H9 (cell line): ENCODE measurements at regions not wholly inside any gene's neighbourhood (a gene's known extent, or its start where the extent isn't known, plus 50 kb on each side); places are given as distances from the start of the nearest gene placed in this dataset.

Experiments used
- DNase-seq: peaks from one replicate; pipeline ENCODE4 v3.0.0-alpha.2; 2017
- H2AFZ ChIP-seq: one replicate; pipeline ENCODE4 v1.6.1; 2013; ENCODE audit warnings: mild to moderate bottlenecking, low read length, control low read depth, moderate library complexity
- H2AK5ac ChIP-seq: 2 replicates; pipeline ENCODE4 v1.6.1; 2013; ENCODE audit warnings: low read length, control low read depth, mixed read lengths; ENCODE audit not compliant: insufficient read length
- H2BK120ac ChIP-seq: one replicate; pipeline ENCODE4 v1.6.1; 2013; ENCODE audit warnings: low read depth, mild to moderate bottlenecking, low read length, control low read depth, inconsistent platforms; ENCODE audit not compliant: poor library complexity, severe bottlenecking
- H2BK12ac ChIP-seq: 2 replicates; pipeline ENCODE4 v1.6.1; 2013; ENCODE audit warnings: low read length, control low read depth, mixed read lengths, low read depth; ENCODE audit not compliant: insufficient read length
- H2BK15ac ChIP-seq: 2 replicates; pipeline ENCODE4 v1.6.1; 2013; ENCODE audit warnings: low read depth, low read length, control low read depth
- H2BK20ac ChIP-seq: one replicate; pipeline ENCODE4 v1.6.1; 2013; ENCODE audit warnings: low read depth, mild to moderate bottlenecking, low read length, control low read depth, inconsistent platforms; ENCODE audit not compliant: poor library complexity, severe bottlenecking
- H2BK5ac ChIP-seq: 2 replicates; pipeline ENCODE4 v1.6.1; 2013; ENCODE audit warnings: low read length, control low read depth, mixed read lengths; ENCODE audit not compliant: insufficient read length
- H3K14ac ChIP-seq: 2 replicates; pipeline ENCODE4 v1.6.1; 2013; ENCODE audit warnings: low read length, control low read depth; ENCODE audit not compliant: insufficient read depth
- H3K18ac ChIP-seq: 2 replicates; pipeline ENCODE4 v1.6.1; 2013; ENCODE audit warnings: low read depth, mild to moderate bottlenecking, mixed read lengths, low read length, control low read depth; ENCODE audit not compliant: insufficient read length
- H3K23ac ChIP-seq: 2 replicates; pipeline ENCODE4 v1.6.1; 2013; ENCODE audit warnings: low read length, control low read depth, mixed read lengths, low read depth; ENCODE audit not compliant: insufficient read length
- H3K23me2 ChIP-seq: 2 replicates; pipeline ENCODE4 v1.6.1; 2013; ENCODE audit warnings: low read depth, mild to moderate bottlenecking, mixed read lengths, low read length, control low read depth; ENCODE audit not compliant: insufficient read length, poor library complexity, severe bottlenecking
- H3K27ac ChIP-seq: 2 replicates; pipeline ENCODE4 v1.5.1; 2013; ENCODE audit warnings: low read length, control low read depth, mixed read lengths, low read depth; ENCODE audit not compliant: insufficient read length
- H3K27me3 ChIP-seq: 2 replicates; pipeline ENCODE4 v1.6.1; 2013; ENCODE audit warnings: low read length, control low read depth, inconsistent platforms; ENCODE audit not compliant: insufficient read depth
- H3K4ac ChIP-seq: 2 replicates; pipeline ENCODE4 v1.6.1; 2013; ENCODE audit warnings: low read depth, mild to moderate bottlenecking, control low read depth, inconsistent platforms, low read length, moderate library complexity
- H3K4me1 ChIP-seq: 2 replicates; pipeline ENCODE4 v1.6.1; 2013; ENCODE audit warnings: low read length, control low read depth, inconsistent platforms; ENCODE audit not compliant: insufficient read depth
- H3K4me2 ChIP-seq: 2 replicates; pipeline ENCODE4 v1.6.1; 2013; ENCODE audit warnings: low read length, control low read depth, mixed read lengths; ENCODE audit not compliant: insufficient read length, insufficient read depth
- H3K56ac ChIP-seq: 2 replicates; pipeline ENCODE4 v1.6.1; 2013; ENCODE audit warnings: low read depth, mild to moderate bottlenecking, mixed read lengths, low read length, control low read depth; ENCODE audit not compliant: insufficient read length
- H3K79me1 ChIP-seq: 2 replicates; pipeline ENCODE4 v1.6.1; 2013; ENCODE audit warnings: low read depth, mild to moderate bottlenecking, moderate library complexity, low read length, control low read depth, inconsistent platforms; ENCODE audit not compliant: insufficient read depth, poor library complexity, severe bottlenecking
- H3K79me2 ChIP-seq: 2 replicates; pipeline ENCODE4 v1.6.1; 2013; ENCODE audit warnings: low read length, control low read depth, inconsistent platforms; ENCODE audit not compliant: insufficient read depth
- H3K9ac ChIP-seq: 2 replicates; pipeline ENCODE4 v1.6.1; 2013; ENCODE audit warnings: low read length, control low read depth, mixed read lengths; ENCODE audit not compliant: insufficient read length; ENCODE audit errors: extremely low read depth
- H3K9me3 ChIP-seq: one replicate; pipeline ENCODE4 v1.6.1; 2013; ENCODE audit warnings: low read depth, low read length, inconsistent platforms; ENCODE audit not compliant: control insufficient read depth
- H3T11ph ChIP-seq: one replicate; pipeline ENCODE4 v1.6.1; 2013; ENCODE audit warnings: mild to moderate bottlenecking, low read length, control low read depth, inconsistent platforms
- H4K20me1 ChIP-seq: one replicate; pipeline ENCODE4 v1.6.1; 2013; ENCODE audit not compliant: control insufficient read depth, insufficient read length, insufficient read depth
- H4K5ac ChIP-seq: 2 replicates; pipeline ENCODE4 v1.6.1; 2013; ENCODE audit warnings: low read depth, mild to moderate bottlenecking, mixed read lengths, low read length, control low read depth; ENCODE audit not compliant: insufficient read length
- H4K8ac ChIP-seq: replicated peaks from 2 replicates; pipeline ENCODE4 v1.6.1; 2013; ENCODE audit warnings: low read length, control low read depth, mixed read lengths, low read depth; ENCODE audit not compliant: insufficient read length
- H4K91ac ChIP-seq: 2 replicates; pipeline ENCODE4 v1.6.1; 2013; ENCODE audit warnings: low read depth, mild to moderate bottlenecking, moderate library complexity, mixed read lengths, low read length, control low read depth; ENCODE audit not compliant: insufficient read length
- H3K27ac Mint-ChIP-seq, 3 experiments: 2 replicates in 2 of 3; 3 replicates in 1 of 3; pipeline ENCODE4 v1.8.0; 2020 to 2021; ENCODE audit warnings: mixed read lengths in 3 of 3, mild to moderate bottlenecking in 1 of 3, moderate library complexity in 1 of 3
- H3K27me3 Mint-ChIP-seq: 2 replicates; pipeline ENCODE4 v1.8.0; 2021; ENCODE audit warnings: low read depth, mild to moderate bottlenecking, moderate library complexity, mixed read lengths
- H3K36me3 Mint-ChIP-seq, 3 experiments: 2 replicates in 2 of 3; 3 replicates in 1 of 3; pipeline ENCODE4 v1.8.0; 2020 to 2021; ENCODE audit warnings: low read depth in 3 of 3, mixed read lengths in 3 of 3; ENCODE audit not compliant: insufficient read depth in 1 of 3
- H3K4me1 Mint-ChIP-seq, 2 experiments: 2 replicates each; pipeline ENCODE4 v1.8.0; 2020; ENCODE audit warnings: mixed read lengths in 2 of 2
- H3K4me3 Mint-ChIP-seq, 2 experiments: 2 replicates in 1 of 2; 3 replicates in 1 of 2; pipeline ENCODE4 v1.8.0; 2020 to 2021; ENCODE audit warnings: mild to moderate bottlenecking in 2 of 2, mixed read lengths in 2 of 2, moderate library complexity in 1 of 2
- H3K9me3 Mint-ChIP-seq, 2 experiments: 2 replicates in 1 of 2; 3 replicates in 1 of 2; pipeline ENCODE4 v1.8.0; 2020; ENCODE audit warnings: mild to moderate bottlenecking in 2 of 2, mixed read lengths in 2 of 2, moderate library complexity in 1 of 2
- CTCF ChIP-seq: fragments of 200-600 bp; sonication (generic); conservative IDR thresholded peaks from 3 replicates; pipeline ENCODE4 v1.8.0; 2021; ENCODE audit warnings: antibody characterized with exemption, mild to moderate bottlenecking
- WGBS: extraction: QIAGEN DNeasy Blood & Tissue Kit; methylation state at CpG from one replicate; pipeline ENCODE4 v1.1.7; 2013; ENCODE audit warnings: missing lambda C conversion rate, low lambda C conversion rate, mixed read lengths; ENCODE audit not compliant: insufficient read length; ENCODE audit errors: extremely low coverage; 5-methylcytosine and 5-hydroxymethylcytosine counted together

GRCh38 chr9:78857373-78858225 lies 560.7 kb downstream of the PSAT1 start:
- no peaks in the 10 kb centered on the region for H3K27me3 ChIP-seq

More at GRCh38 chr9:78857373-78858225, 560.7 kb downstream of the PSAT1 start:
- no peak overlapping the region for H2BK20ac ChIP-seq
- H3K4me1 ChIP-seq = no peaks in the 10 kb centered on the region
- no peak overlapping the region for H3K14ac ChIP-seq
- no CpG with 5 or more reads among the region's 23 CpGs for WGBS
- H2BK12ac ChIP-seq = no peak overlapping the region
- H3K27me3 Mint-ChIP-seq = no peaks in the 10 kb centered on the region; the same call in 1 of the 2 replicates
- no peaks in the 10 kb centered on the region for H3K79me2 ChIP-seq
- H3K9ac ChIP-seq = no peak overlapping the region
- H3K23ac ChIP-seq = no peak overlapping the region
- H4K8ac ChIP-seq = no peak overlapping the region
- no peak overlapping the region for H3K4me3 Mint-ChIP-seq
- peak overlapping the region in 1 of 3 experiments; percentile 9; a peak in 2 of 7 replicates for H3K27ac Mint-ChIP-seq
- H3K9me3 ChIP-seq = no peaks in the 10 kb centered on the region
- no peak overlapping the region for H2BK5ac ChIP-seq
- no peaks in the 10 kb centered on the region for H3K23me2 ChIP-seq
- no peaks in the 10 kb centered on the region for H3K36me3 Mint-ChIP-seq
- no peaks in the 10 kb centered on the region for H3K79me1 ChIP-seq
- H3K56ac ChIP-seq = no peak overlapping the region
- H2BK120ac ChIP-seq = no peak overlapping the region
- no peak overlapping the region for H2AFZ ChIP-seq
- no peak overlapping the region for H3T11ph ChIP-seq
- H4K5ac ChIP-seq = no peak overlapping the region
- H3K27ac ChIP-seq = no peak overlapping the region
- no peak for DNase-seq
- no peaks in the 10 kb centered on the region for H4K20me1 ChIP-seq
- H2AK5ac ChIP-seq = no peak overlapping the region
- no peaks in the 10 kb centered on the region for H3K9me3 Mint-ChIP-seq
- H4K91ac ChIP-seq = no peak overlapping the region
- no peak overlapping the region for H3K4ac ChIP-seq
- TF ChIP-seq CTCF = no peak
- no peaks in the 10 kb centered on the region for H3K4me1 Mint-ChIP-seq
- no peak overlapping the region for H3K18ac ChIP-seq
- H3K4me2 ChIP-seq = no peak overlapping the region
- H2BK15ac ChIP-seq = no peak overlapping the region
